Mammary epithelial cell (primary cell): ENCODE measurements at regions not wholly inside any gene's neighbourhood (a gene's known extent, or its start where the extent isn't known, plus 50 kb on each side); places are given as distances from the start of the nearest gene placed in this dataset.

Source experiments
- CTCF ChIP-seq, 2 donors: IDR thresholded peaks in 1 of 2; conservative IDR thresholded peaks in 1 of 2; 2 replicates each; pipeline ENCODE4 v1.5.1; 2011 to 2012; ENCODE audit warnings: inconsistent platforms in 2 of 2, low read length in 2 of 2, mild to moderate bottlenecking in 2 of 2, control low read depth in 1 of 2, low read depth in 1 of 2; ENCODE audit not compliant: insufficient read depth in 1 of 2; ENCODE audit errors: extremely low read depth in 1 of 2
- EZH2 ChIP-seq: IDR thresholded peaks from 2 replicates; pipeline ENCODE4 v1.6.1; 2012; ENCODE audit warnings: low read length, inconsistent platforms, borderline replicate concordance

- TF ChIP-seq EZH2, result no peak
- no peak for TF ChIP-seq CTCF (conservative IDR thresholded peaks at IDR 0.05 in 1 of 2, IDR thresholded peaks at IDR 0.05 in 1 of 2; ENCODE audit: extremely low read depth in 1 of 2, insufficient read depth in 1 of 2, low read depth in 1 of 2, low read length in 2 of 2)
Observed at GRCh38 chr9:20065796-20066700, 277.2 kb upstream of the SLC24A2 start.
